ENCODE measurements at regions not wholly inside any gene's neighbourhood (a gene's known extent, or its start where the extent isn't known, plus 50 kb on each side); places are given as distances from the start of the nearest gene placed in this dataset.
"Not testable (repeated sequence)": the region's sequence is repeated elsewhere in the genome, so short reads cannot be mapped to it uniquely, and the experiment has no call there.

DNA sequence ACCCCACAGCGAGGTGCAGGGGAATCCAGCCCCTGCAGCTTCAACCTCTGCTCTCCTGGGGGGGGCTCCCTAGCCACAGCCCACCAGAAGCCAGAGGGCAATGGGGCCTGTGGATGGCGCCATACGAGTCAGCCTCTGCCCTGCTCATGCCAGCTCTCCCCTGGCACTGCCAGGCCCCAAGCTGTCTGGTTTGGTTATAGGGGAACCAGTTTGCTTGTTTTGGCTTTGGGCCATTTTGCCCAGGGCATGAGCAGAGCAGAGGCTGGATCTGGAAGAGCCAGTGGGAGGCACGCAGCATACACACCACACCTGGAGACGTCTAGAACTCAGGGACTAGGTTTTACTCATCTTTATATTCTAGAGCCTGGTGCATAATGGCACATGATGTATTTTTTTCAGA lies 66.7 kb upstream of the SLC22A16 start:
- Mint-ChIP-seq H3K4me1 (ENCODE audit: low read depth) (peaks cover 20% of the 10 kb centered on the region), H3K27me3 (peaks cover 4% of the 10 kb centered on the region), H3K9me3 (peaks cover 6% of the 10 kb centered on the region), H3K27ac (no peak overlapping the region), H3K4me3 (no peak overlapping the region), H3K36me3 (ENCODE audit: low read depth) (no peaks in the 10 kb centered on the region)

DNA sequence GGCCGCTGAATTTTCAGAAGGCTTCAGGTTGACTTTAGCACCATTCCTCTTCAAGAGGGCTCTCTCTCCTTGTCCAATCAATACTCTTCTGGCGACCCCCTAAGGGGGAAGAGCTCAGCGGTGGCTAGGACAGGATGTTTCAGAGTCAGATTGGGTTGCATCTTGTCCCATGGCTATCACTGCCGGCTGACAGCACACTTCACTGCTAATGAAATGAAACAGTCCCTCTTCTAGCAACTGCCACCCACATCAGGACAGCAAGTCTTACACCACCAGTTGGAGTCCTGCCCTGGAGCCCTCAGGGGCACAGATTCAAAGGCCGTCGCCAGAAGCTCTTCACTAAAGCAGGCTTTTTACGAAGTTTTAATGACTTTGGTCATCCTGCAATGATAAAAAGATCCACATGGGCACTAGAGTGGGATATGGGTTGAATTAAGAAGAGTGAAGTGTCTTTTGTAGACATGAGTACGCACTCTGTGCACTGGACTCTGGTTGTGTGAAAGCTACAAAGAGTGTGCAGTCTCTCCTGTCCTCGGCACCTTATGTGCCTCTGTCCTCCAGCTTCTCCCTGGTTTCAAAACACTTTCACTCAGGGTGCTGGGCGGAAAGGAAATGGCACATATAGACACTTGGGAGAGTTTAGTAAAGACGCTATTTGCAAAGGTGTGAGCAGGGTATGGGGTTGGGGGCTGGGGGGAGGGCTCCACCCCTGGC lies 66.1 kb upstream of the SLC22A16 start:
- H3K27me3 Mint-ChIP-seq: peaks cover 3% of the 10 kb centered on the region
- H3K27ac Mint-ChIP-seq: no peak overlapping the region
- no peaks in the 10 kb centered on the region for H3K36me3 Mint-ChIP-seq (ENCODE audit: low read depth)
- H3K4me1 Mint-ChIP-seq (ENCODE audit: low read depth): peaks cover 26% of the 10 kb centered on the region
- H3K9me3 Mint-ChIP-seq: peaks cover 6% of the 10 kb centered on the region
- H3K4me3 Mint-ChIP-seq: no peak overlapping the region

GRCh38 chr6:110541701-110542309 lies 65.4 kb upstream of the SLC22A16 start:
- no peaks in the 10 kb centered on the region for H3K27me3 Mint-ChIP-seq
- H3K4me3 Mint-ChIP-seq: no peak overlapping the region
- H3K27ac Mint-ChIP-seq: no peak overlapping the region
- H3K4me1 Mint-ChIP-seq (ENCODE audit: low read depth): peaks cover 33% of the 10 kb centered on the region
- H3K36me3 Mint-ChIP-seq (ENCODE audit: low read depth): no peaks in the 10 kb centered on the region
- peaks cover 6% of the 10 kb centered on the region for H3K9me3 Mint-ChIP-seq

- H3K4me3 Mint-ChIP-seq; H3K9me3 Mint-ChIP-seq; H3K36me3 Mint-ChIP-seq (ENCODE audit: low read depth); H3K27me3 Mint-ChIP-seq; H3K27ac Mint-ChIP-seq: not testable (repeated sequence)
- H3K4me1 Mint-ChIP-seq (ENCODE audit: low read depth): peaks cover 51% of the 10 kb centered on the region
Measured at GRCh38 chr6:110539277-110540019, 63.0 kb upstream of the SLC22A16 start.

DNA sequence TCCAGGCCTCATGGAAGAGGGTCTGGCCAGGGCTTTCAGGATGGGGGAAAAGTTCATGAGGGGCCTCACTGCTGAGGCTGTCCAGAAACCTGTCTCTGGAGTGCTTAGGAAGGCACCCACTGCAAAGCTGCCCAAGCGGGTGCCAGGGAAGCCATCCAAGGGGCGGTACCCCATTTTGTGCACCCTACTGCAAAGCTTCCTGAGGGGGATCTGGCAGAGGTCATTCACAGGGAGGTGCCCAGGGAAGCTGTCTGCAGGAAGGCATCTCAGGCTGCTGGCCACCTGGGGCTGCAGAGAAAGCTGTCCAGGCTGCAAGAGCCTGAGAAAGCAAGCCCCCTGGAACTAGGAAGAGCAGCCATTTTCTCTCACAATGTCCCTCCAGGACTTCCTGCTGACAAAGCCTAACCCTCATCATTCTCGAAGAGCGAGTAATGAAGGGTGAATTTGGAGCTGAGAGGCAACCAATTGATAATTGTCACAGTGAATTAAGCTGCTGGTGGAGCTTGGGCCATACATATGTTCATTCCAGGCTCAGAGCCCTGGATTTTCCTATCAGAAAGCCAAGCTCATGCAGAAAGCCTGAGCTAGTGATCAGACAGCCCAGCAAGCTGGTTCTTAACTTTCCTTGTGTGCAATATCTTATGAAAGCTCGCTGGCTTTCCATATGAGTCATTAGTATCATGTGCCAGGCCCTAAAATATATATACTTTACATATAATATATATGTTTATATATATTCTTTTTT lies 62.2 kb upstream of the SLC22A16 start:
- H3K27me3 Mint-ChIP-seq: peaks cover 4% of the 10 kb centered on the region
- H3K4me1 Mint-ChIP-seq (ENCODE audit: low read depth): peaks cover 48% of the 10 kb centered on the region
- no peak overlapping the region for H3K27ac Mint-ChIP-seq
- no peak overlapping the region for H3K4me3 Mint-ChIP-seq
- H3K9me3 Mint-ChIP-seq: peaks cover 6% of the 10 kb centered on the region
- no peaks in the 10 kb centered on the region for H3K36me3 Mint-ChIP-seq (ENCODE audit: low read depth)

GRCh38 chr6:110537208-110538123 lies 61.1 kb upstream of the SLC22A16 start:
- Mint-ChIP-seq H3K27ac (peak overlapping the region; percentile 49), H3K4me3 (peak overlapping the region; percentile 28), H3K36me3 (ENCODE audit: low read depth) (no peaks in the 10 kb centered on the region)

GRCh38 chr6:110534731-110535492 lies 58.5 kb upstream of the SLC22A16 start:
- Mint-ChIP-seq H3K27ac (no peak overlapping the region), H3K27me3 (peaks cover 4% of the 10 kb centered on the region), H3K4me3 (no peak overlapping the region), H3K36me3 (ENCODE audit: low read depth) (no peaks in the 10 kb centered on the region), H3K4me1 (ENCODE audit: low read depth) (peaks cover 44% of the 10 kb centered on the region), H3K9me3 (peaks cover 6% of the 10 kb centered on the region)

More at GRCh38 chr6:110537208-110538123, 61.1 kb upstream of the SLC22A16 start:
- Mint-ChIP-seq H3K27me3 (peaks cover 4% of the 10 kb centered on the region), H3K4me1 (ENCODE audit: low read depth) (peaks cover 45% of the 10 kb centered on the region), H3K9me3 (peaks cover 6% of the 10 kb centered on the region)

DNA sequence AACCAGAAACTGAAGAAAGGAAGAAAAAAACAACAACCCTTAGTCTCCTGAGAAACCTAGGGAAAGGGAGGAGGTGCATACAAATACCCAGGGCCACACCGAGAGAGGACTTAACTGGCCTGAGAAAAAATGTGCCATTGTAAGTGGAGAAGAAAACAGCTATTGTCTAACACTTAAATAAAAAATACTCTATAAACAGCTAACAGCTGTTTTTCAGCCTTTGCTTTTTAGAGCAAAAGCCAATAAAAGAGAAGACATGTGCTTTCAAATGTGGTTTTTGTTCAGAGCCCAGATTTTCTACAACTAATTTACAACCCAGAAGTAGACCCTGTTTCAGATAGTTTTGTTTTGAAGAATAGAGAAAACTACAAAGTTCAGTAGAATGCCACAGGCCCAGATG lies 56.0 kb upstream of the SLC22A16 start:
- Mint-ChIP-seq H3K9me3 (no peaks in the 10 kb centered on the region), H3K27me3 (peaks cover 7% of the 10 kb centered on the region), H3K4me1 (ENCODE audit: low read depth) (peaks cover 29% of the 10 kb centered on the region), H3K36me3 (ENCODE audit: low read depth) (no peaks in the 10 kb centered on the region), H3K27ac (no peak overlapping the region), H3K4me3 (no peak overlapping the region)

DNA sequence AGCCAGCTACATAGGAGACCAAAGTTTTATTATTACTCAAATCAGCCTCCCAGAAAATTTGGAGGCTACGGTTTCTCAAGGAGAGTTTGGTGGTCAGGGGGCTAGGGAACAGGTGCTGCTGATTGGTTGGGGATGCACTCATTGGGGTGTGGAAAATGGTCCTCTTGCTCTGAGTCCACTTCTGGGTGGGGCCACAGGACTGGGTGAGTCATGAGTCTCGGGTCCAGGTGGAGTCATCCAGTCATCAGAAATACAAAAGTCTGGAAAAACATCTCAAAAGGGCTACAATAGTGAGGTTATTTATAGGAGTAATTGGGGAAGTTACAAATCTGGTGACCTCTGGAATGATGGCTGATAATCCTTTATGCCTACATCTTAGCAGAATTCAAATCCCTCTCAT lies 54.3 kb upstream of the SLC22A16 start:
- no peak overlapping the region for H3K27ac Mint-ChIP-seq
- peaks cover 13% of the 10 kb centered on the region for H3K4me1 Mint-ChIP-seq (ENCODE audit: low read depth)
- no peaks in the 10 kb centered on the region for H3K9me3 Mint-ChIP-seq
- H3K36me3 Mint-ChIP-seq (ENCODE audit: low read depth): no peaks in the 10 kb centered on the region
- peaks cover 4% of the 10 kb centered on the region for H3K27me3 Mint-ChIP-seq
- H3K4me3 Mint-ChIP-seq: no peak overlapping the region

GRCh38 chr6:110529907-110530306 lies 53.5 kb upstream of the SLC22A16 start:
- Mint-ChIP-seq H3K27ac (no peak overlapping the region), H3K36me3 (ENCODE audit: low read depth) (no peaks in the 10 kb centered on the region), H3K27me3 (peaks cover 4% of the 10 kb centered on the region), H3K4me1 (ENCODE audit: low read depth) (peaks cover 9% of the 10 kb centered on the region), H3K9me3 (no peaks in the 10 kb centered on the region), H3K4me3 (no peak overlapping the region)

DNA sequence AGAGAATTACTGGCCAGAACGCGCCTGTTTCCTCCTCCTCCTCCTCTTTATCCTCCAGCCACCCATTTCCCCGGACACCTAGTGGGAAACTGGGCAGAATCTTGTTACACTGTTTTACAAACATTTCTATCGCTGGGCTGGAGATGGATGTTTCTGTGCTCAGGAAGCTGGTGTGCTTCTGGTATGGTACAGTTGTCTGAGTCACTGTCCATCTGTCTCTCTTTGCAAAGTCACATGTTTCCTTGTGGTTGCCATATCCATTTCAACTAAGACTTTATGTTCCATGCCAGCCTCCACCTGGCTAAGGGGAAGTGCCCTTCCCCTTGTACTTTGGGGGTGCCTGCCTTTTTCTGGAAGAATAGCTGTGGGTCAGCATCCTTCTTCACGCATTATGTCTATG lies 52.9 kb upstream of the SLC22A16 start:
- Mint-ChIP-seq H3K27me3 (peaks cover 4% of the 10 kb centered on the region), H3K4me3 (no peak overlapping the region), H3K9me3 (no peaks in the 10 kb centered on the region), H3K4me1 (ENCODE audit: low read depth) (peaks cover 4% of the 10 kb centered on the region), H3K27ac (no peak overlapping the region), H3K36me3 (ENCODE audit: low read depth) (no peaks in the 10 kb centered on the region)

- Mint-ChIP-seq H3K27me3 (peaks cover 4% of the 10 kb centered on the region), H3K4me1 (ENCODE audit: low read depth) (peaks cover 4% of the 10 kb centered on the region), H3K4me3 (no peak overlapping the region), H3K27ac (no peak overlapping the region), H3K9me3 (no peaks in the 10 kb centered on the region), H3K36me3 (ENCODE audit: low read depth) (no peaks in the 10 kb centered on the region)
Measured at GRCh38 chr6:110528930-110529325, 52.5 kb upstream of the SLC22A16 start.

- no peaks in the 10 kb centered on the region for H3K9me3 Mint-ChIP-seq
- H3K36me3 Mint-ChIP-seq (ENCODE audit: low read depth): no peaks in the 10 kb centered on the region
Measured at GRCh38 chr6:110528101-110528929, 51.9 kb upstream of the SLC22A16 start.

More at GRCh38 chr6:110528101-110528929, 51.9 kb upstream of the SLC22A16 start:
- Mint-ChIP-seq H3K4me3 (no peak overlapping the region), H3K27ac (no peak overlapping the region), H3K27me3 (peaks cover 4% of the 10 kb centered on the region), H3K4me1 (ENCODE audit: low read depth) (peaks cover 4% of the 10 kb centered on the region)
